Neural progenitor cell (in vitro differentiated cells): ENCODE measurements at regions not wholly inside any gene's neighbourhood (a gene's known extent, or its start where the extent isn't known, plus 50 kb on each side); places are given as distances from the start of the nearest gene placed in this dataset.

Experiments
- DNase-seq: peaks from one replicate; pipeline ENCODE4 v3.0.0-alpha.2; 2016; ENCODE audit warnings: low spot score
- H2AFZ ChIP-seq: fragments of 200-600 bp; sonication (generic); replicated peaks from 2 replicates; pipeline ENCODE4 v1.6.1; 2016; ENCODE audit warnings: antibody characterized with exemption
- H3F3A ChIP-seq: fragments of 200-600 bp; sonication (generic); 2 replicates; pipeline ENCODE4 v1.6.1; 2016; ENCODE audit warnings: antibody characterized with exemption, low read depth
- H3K27ac ChIP-seq: fragments of 200-600 bp; sonication (generic); 2 replicates; pipeline ENCODE4 v1.5.1; 2016; ENCODE audit warnings: mild to moderate bottlenecking
- H3K27me3 ChIP-seq: fragments of 200-600 bp; sonication (generic); 2 replicates; pipeline ENCODE4 v1.6.1; 2016; ENCODE audit warnings: mild to moderate bottlenecking, moderate library complexity
- H3K36me3 ChIP-seq: fragments of 200-600 bp; sonication (generic); 2 replicates; pipeline ENCODE4 v1.5.1; 2016
- H3K4me1 ChIP-seq: fragments of 200-600 bp; sonication (generic); 2 replicates; pipeline ENCODE4 v1.6.1; 2016; ENCODE audit warnings: mixed run types
- H3K4me2 ChIP-seq: fragments of 200-600 bp; sonication (generic); 2 replicates; pipeline ENCODE4 v1.6.1; 2016
- H3K4me3 ChIP-seq: fragments of 200-600 bp; sonication (generic); 2 replicates; pipeline ENCODE4 v1.5.1; 2016
- H3K79me2 ChIP-seq: fragments of 200-600 bp; sonication (generic); 2 replicates; pipeline ENCODE4 v1.6.1; 2016; ENCODE audit warnings: low read depth
- H3K9ac ChIP-seq: fragments of 200-600 bp; sonication (generic); 2 replicates; pipeline ENCODE4 v1.6.1; 2016
- H3K9me3 ChIP-seq: fragments of 200-600 bp; sonication (generic); 2 replicates; pipeline ENCODE4 v1.5.1; 2016; ENCODE audit warnings: low read depth
- H4K20me1 ChIP-seq: fragments of 200-600 bp; sonication (generic); 2 replicates; pipeline ENCODE4 v1.6.1; 2016; ENCODE audit warnings: low read depth
- H3K27ac Mint-ChIP-seq: 3 replicates; pipeline ENCODE4 v1.8.0; 2021; ENCODE audit warnings: mixed read lengths
- H3K27me3 Mint-ChIP-seq: 2 replicates; pipeline ENCODE4 v1.8.0; 2022; ENCODE audit warnings: low read depth, mild to moderate bottlenecking, inconsistent platforms, moderate library complexity, mixed read lengths; ENCODE audit not compliant: insufficient read depth
- H3K36me3 Mint-ChIP-seq: 3 replicates; pipeline ENCODE4 v1.8.0; 2021; ENCODE audit warnings: mixed read lengths
- H3K4me1 Mint-ChIP-seq: 3 replicates; pipeline ENCODE4 v1.8.0; 2021; ENCODE audit warnings: mixed read lengths
- H3K4me3 Mint-ChIP-seq: 3 replicates; pipeline ENCODE4 v1.8.0; 2021; ENCODE audit warnings: mild to moderate bottlenecking, moderate library complexity, mixed read lengths
- H3K9me3 Mint-ChIP-seq: 3 replicates; pipeline ENCODE4 v1.8.0; 2020; ENCODE audit warnings: mixed read lengths
- CTCF ChIP-seq: fragments of 200-600 bp; sonication (generic); IDR thresholded peaks from 2 replicates; pipeline ENCODE4 v1.5.1; 2017; ENCODE audit warnings: antibody characterized with exemption, mild to moderate bottlenecking
- EZH2 ChIP-seq: fragments of 200-600 bp; sonication (generic); IDR thresholded peaks from 2 replicates; pipeline ENCODE4 v1.6.1; 2017; ENCODE audit warnings: antibody characterized with exemption, mild to moderate bottlenecking, moderate library complexity
- EZH2phosphoT487 ChIP-seq: fragments of 200-600 bp; sonication (generic); IDR thresholded peaks from 2 replicates; pipeline ENCODE4 v1.6.1; 2017; ENCODE audit warnings: antibody characterized with exemption

DNA sequence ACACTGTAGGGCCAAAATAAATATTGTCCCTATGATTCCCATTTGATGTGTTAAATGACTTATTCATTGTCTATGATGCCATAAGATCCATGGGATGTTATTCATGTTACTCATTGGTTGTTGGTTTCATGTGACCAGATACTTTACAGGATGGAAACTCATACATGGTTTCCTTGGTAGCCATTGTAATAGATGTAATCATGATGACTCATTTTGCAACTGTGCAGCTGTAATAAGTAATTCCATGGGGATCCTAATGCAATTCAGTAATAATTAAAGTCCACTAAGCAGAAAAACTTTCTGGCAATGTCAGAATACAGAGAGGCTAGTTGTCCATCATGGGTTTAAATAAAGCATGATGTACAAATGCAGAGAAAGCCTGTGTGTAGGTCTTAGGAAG lies 389.7 kb upstream of the NR3C2 start:
- no peak overlapping the region for H3K4me3 ChIP-seq
- H3K27ac ChIP-seq, result no peak overlapping the region
- no peak overlapping the region for H3K4me2 ChIP-seq
- no peaks in the 10 kb centered on the region for H4K20me1 ChIP-seq
- H3K9ac ChIP-seq, result no peak overlapping the region
- no peaks in the 10 kb centered on the region for H3K36me3 ChIP-seq
- Mint-ChIP-seq H3K36me3 (no peaks in the 10 kb centered on the region), H3K27me3 (peaks cover 2% of the 10 kb centered on the region), H3K9me3 (no peaks in the 10 kb centered on the region), H3K4me1 (peaks cover 8% of the 10 kb centered on the region), H3K4me3 (no peak overlapping the region), H3K27ac (no peak overlapping the region)
- peaks cover 12% of the 10 kb centered on the region for H3K4me1 ChIP-seq
- no peak for DNase-seq
- no peaks in the 10 kb centered on the region for H3K9me3 ChIP-seq
- H3K27me3 ChIP-seq, result no peaks in the 10 kb centered on the region
- H3F3A ChIP-seq, result no peaks in the 10 kb centered on the region
- H3K79me2 ChIP-seq, result no peaks in the 10 kb centered on the region
- H2AFZ ChIP-seq, result no peak overlapping the region
- TF ChIP-seq EZH2, result no peak
- TF ChIP-seq EZH2phosphoT487, result no peak
- TF ChIP-seq CTCF, result no peak

- Histone ChIP-seq H3K4me2 (no peak overlapping the region), H2AFZ (no peak overlapping the region), H3K4me3 (no peak overlapping the region), H4K20me1 (no peaks in the 10 kb centered on the region), H3K9me3 (no peaks in the 10 kb centered on the region), H3K79me2 (no peaks in the 10 kb centered on the region), H3K27me3 (no peaks in the 10 kb centered on the region), H3K4me1 (no peaks in the 10 kb centered on the region), H3K9ac (no peak overlapping the region), H3K36me3 (no peaks in the 10 kb centered on the region), H3F3A (no peaks in the 10 kb centered on the region), H3K27ac (no peak overlapping the region)
- Mint-ChIP-seq H3K4me1 (peaks cover 4% of the 10 kb centered on the region), H3K27ac (no peak overlapping the region), H3K36me3 (no peaks in the 10 kb centered on the region), H3K9me3 (no peaks in the 10 kb centered on the region), H3K4me3 (no peak overlapping the region), H3K27me3 (peaks cover 2% of the 10 kb centered on the region)
- no peak for DNase-seq
- no peak for TF ChIP-seq EZH2
- TF ChIP-seq CTCF, result no peak
- no peak for TF ChIP-seq EZH2phosphoT487
These were observed 386.1 kb upstream of the NR3C2 start for GRCh38 chr4:148828291-148828690.

DNA sequence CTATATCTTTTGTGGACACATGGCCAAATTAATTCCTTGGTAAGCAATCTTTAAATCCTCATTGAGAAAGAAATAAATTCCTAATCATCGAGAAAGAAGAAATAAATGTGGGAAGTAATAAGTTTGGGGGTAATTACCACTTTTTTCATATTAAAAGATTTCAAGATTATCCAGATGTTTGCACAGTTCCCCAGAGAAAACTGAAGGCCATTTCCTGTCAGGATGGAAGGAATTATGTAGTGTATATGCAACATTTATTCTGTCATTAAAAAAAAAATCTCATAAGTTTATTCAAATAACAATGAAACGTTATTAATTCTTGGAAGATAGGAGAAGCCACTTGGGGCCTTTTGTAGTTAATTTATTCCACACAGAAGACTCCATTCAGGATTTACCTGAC lies 385.6 kb upstream of the NR3C2 start:
- H3K9ac ChIP-seq, result no peak overlapping the region
- H3K4me1 ChIP-seq, result no peaks in the 10 kb centered on the region
- H3K27ac ChIP-seq, result no peak overlapping the region
- Mint-ChIP-seq H3K9me3 (no peaks in the 10 kb centered on the region), H3K4me1 (peaks cover 7% of the 10 kb centered on the region), H3K36me3 (no peaks in the 10 kb centered on the region), H3K27me3 (peaks cover 2% of the 10 kb centered on the region), H3K27ac (no peak overlapping the region), H3K4me3 (no peak overlapping the region)
- TF ChIP-seq CTCF (no peak), EZH2phosphoT487 (no peak), EZH2 (no peak)
- H3K36me3 ChIP-seq, result no peaks in the 10 kb centered on the region
- H2AFZ ChIP-seq, result no peak overlapping the region
- H3K4me2 ChIP-seq, result no peak overlapping the region
- H3F3A ChIP-seq, result no peaks in the 10 kb centered on the region
- H3K27me3 ChIP-seq, result no peaks in the 10 kb centered on the region
- H4K20me1 ChIP-seq, result no peaks in the 10 kb centered on the region
- DNase-seq, result no peak
- H3K79me2 ChIP-seq, result no peaks in the 10 kb centered on the region
- no peaks in the 10 kb centered on the region for H3K9me3 ChIP-seq
- no peak overlapping the region for H3K4me3 ChIP-seq

- Mint-ChIP-seq H3K36me3 (no peaks in the 10 kb centered on the region), H3K9me3 (no peaks in the 10 kb centered on the region), H3K27ac (no peak overlapping the region), H3K4me1 (peaks cover 3% of the 10 kb centered on the region), H3K27me3 (no peaks in the 10 kb centered on the region), H3K4me3 (no peak overlapping the region)
- no peaks in the 10 kb centered on the region for H3K4me1 ChIP-seq
- no peaks in the 10 kb centered on the region for H3K79me2 ChIP-seq
- H3K9me3 ChIP-seq, result no peaks in the 10 kb centered on the region
- no peaks in the 10 kb centered on the region for H3K36me3 ChIP-seq
- no peaks in the 10 kb centered on the region for H3K27me3 ChIP-seq
- H4K20me1 ChIP-seq, result no peaks in the 10 kb centered on the region
- no peak overlapping the region for H3K27ac ChIP-seq
- no peak for TF ChIP-seq EZH2
- no peak for TF ChIP-seq CTCF
- no peak for TF ChIP-seq EZH2phosphoT487
- no peak for DNase-seq
- no peak overlapping the region for H2AFZ ChIP-seq
- H3K9ac ChIP-seq, result no peak overlapping the region
- no peak overlapping the region for H3K4me2 ChIP-seq
- no peak overlapping the region for H3K4me3 ChIP-seq
- no peaks in the 10 kb centered on the region for H3F3A ChIP-seq
These were observed 381.2 kb upstream of the NR3C2 start for GRCh38 chr4:148823419-148823769.
